ENCODE measurements at regions not wholly inside any gene's neighbourhood (a gene's known extent, or its start where the extent isn't known, plus 50 kb on each side); places are given as distances from the start of the nearest gene placed in this dataset.

GRCh38 chr3:24648063-24648462 lies 153.4 kb upstream of the THRB start:
- TF ChIP-seq CTCF (IDR thresholded peaks at IDR 0.05; ENCODE audit: poor library complexity, severe bottlenecking) (no peak), POLR2AphosphoS5 (IDR thresholded peaks at IDR 0.05) (no peak)
- TF ChIP-seq, protein P1, sequence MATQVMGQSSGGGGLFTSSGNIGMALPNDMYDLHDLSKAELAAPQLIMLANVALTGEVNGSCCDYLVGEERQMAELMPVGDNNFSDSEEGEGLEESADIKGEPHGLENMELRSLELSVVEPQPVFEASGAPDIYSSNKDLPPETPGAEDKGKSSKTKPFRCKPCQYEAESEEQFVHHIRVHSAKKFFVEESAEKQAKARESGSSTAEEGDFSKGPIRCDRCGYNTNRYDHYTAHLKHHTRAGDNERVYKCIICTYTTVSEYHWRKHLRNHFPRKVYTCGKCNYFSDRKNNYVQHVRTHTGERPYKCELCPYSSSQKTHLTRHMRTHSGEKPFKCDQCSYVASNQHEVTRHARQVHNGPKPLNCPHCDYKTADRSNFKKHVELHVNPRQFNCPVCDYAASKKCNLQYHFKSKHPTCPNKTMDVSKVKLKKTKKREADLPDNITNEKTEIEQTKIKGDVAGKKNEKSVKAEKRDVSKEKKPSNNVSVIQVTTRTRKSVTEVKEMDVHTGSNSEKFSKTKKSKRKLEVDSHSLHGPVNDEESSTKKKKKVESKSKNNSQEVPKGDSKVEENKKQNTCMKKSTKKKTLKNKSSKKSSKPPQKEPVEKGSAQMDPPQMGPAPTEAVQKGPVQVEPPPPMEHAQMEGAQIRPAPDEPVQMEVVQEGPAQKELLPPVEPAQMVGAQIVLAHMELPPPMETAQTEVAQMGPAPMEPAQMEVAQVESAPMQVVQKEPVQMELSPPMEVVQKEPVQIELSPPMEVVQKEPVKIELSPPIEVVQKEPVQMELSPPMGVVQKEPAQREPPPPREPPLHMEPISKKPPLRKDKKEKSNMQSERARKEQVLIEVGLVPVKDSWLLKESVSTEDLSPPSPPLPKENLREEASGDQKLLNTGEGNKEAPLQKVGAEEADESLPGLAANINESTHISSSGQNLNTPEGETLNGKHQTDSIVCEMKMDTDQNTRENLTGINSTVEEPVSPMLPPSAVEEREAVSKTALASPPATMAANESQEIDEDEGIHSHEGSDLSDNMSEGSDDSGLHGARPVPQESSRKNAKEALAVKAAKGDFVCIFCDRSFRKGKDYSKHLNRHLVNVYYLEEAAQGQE (IDR thresholded peaks at IDR 0.05; ENCODE audit: borderline replicate concordance): no peak
